ENCODE measurements at regions not wholly inside any gene's neighbourhood (a gene's known extent, or its start where the extent isn't known, plus 50 kb on each side); places are given as distances from the start of the nearest gene placed in this dataset.

GRCh38 chr9:13606586-13606985 is 327.1 kb upstream of the MPDZ start:
- H3K4me1 ChIP-seq (ENCODE audit: control insufficient read depth, insufficient read depth, low read length), result no peaks in the 10 kb centered on the region
- SMC1A ChIA-PET (ENCODE audit: uncharacterized antibody, unreplicated experiment), result no interaction called here
- BruUV-seq (replicated peaks), result no TSS peak
- CTCF ChIA-PET, result no interaction called here
- ATAC-seq, result no peak
- no peak overlapping the region for H3K9ac ChIP-seq (ENCODE audit: control insufficient read depth, insufficient read depth, low read length)
- H3K27ac ChIP-seq (ENCODE audit: control insufficient read depth, insufficient read depth), result no peak overlapping the region
- H3K9me3 ChIP-seq (replicated peaks; ENCODE audit: control insufficient read depth, insufficient read depth, low read length), result no peaks in the 10 kb centered on the region
- H2AFZ ChIP-seq (ENCODE audit: control insufficient read depth, low read depth, low read length), result no peak overlapping the region
- H4K20me1 ChIP-seq (ENCODE audit: control insufficient read depth, insufficient read depth), result no peaks in the 10 kb centered on the region
- DNase-seq (ENCODE audit: low read depth, low spot score), result no peak
- no peak for FAIRE-seq
- POLR2A ChIA-PET, result no interaction called here
- intact Hi-C loops (cut with micrococcal nuclease; ENCODE audit: unreplicated experiment) (no loop called here), in situ Hi-C loops (cut with MboI) (loop anchor here (10.0 kb wide), 1 partner anchor 62 kb away; no protein-coding TSS in a partner anchor)
- H3K27me3 ChIP-seq (replicated peaks in 1 of 2; ENCODE audit: control insufficient read depth in 2 of 2, insufficient read depth in 2 of 2, low read length in 1 of 2), result no peaks in the 10 kb centered on the region
- RAD21 ChIA-PET (ENCODE audit: unreplicated experiment), result no interaction called here
- H3K4me3 ChIP-seq, result no peak overlapping the region
- H3K4me2 ChIP-seq (ENCODE audit: control insufficient read depth, insufficient read depth), result no peak overlapping the region
- 33% methylated on average over 5 of the region's 5 CpGs for WGBS (ENCODE audit: insufficient coverage, insufficient replicate concordance, low lambda C conversion rate, missing lambda C conversion rate)
- no peak for TF ChIP-seq TARDBP (IDR thresholded peaks at IDR 0.05; ENCODE audit: borderline replicate concordance)
- no peak for TF ChIP-seq ZZZ3 (IDR thresholded peaks at IDR 0.05; ENCODE audit: control insufficient read depth, insufficient read length, low read depth)
- TF ChIP-seq ZNF207 (IDR thresholded peaks at IDR 0.05; ENCODE audit: borderline replicate concordance), result no peak
- no peak for TF ChIP-seq FOS (IDR thresholded peaks at IDR 0.05; ENCODE audit: borderline replicate concordance, extremely low read depth, insufficient read length)
- TF ChIP-seq EGR1 (IDR thresholded peaks at IDR 0.05; ENCODE audit: borderline replicate concordance in 1 of 2, low read depth in 2 of 2, low read length in 2 of 2), result no peak
- no peak for TF ChIP-seq RAD21 (IDR thresholded peaks at IDR 0.05; ENCODE audit: insufficient read depth, low read depth, low read length)
- TF ChIP-seq ATF3 (IDR thresholded peaks at IDR 0.05; ENCODE audit: borderline replicate concordance, extremely low read depth, low read depth, low read length), result no peak
- TF ChIP-seq CBX3 (IDR thresholded peaks at IDR 0.05; ENCODE audit: borderline replicate concordance, low read depth), result no peak
- TF ChIP-seq SKIL (IDR thresholded peaks at IDR 0.05; ENCODE audit: low read depth, poor library complexity, severe bottlenecking), result no peak
- no peak for TF ChIP-seq ESRRA (IDR thresholded peaks at IDR 0.05; ENCODE audit: low read length)
- TF ChIP-seq CTCF (IDR thresholded peaks at IDR 0.05 in 2 of 3, conservative IDR thresholded peaks at IDR 0.05 in 1 of 3; ENCODE audit: control insufficient read depth in 2 of 3, extremely low read depth in 1 of 3, insufficient read depth in 1 of 3, low read depth in 3 of 3, low read length in 3 of 3), result no peak
- no peak for TF ChIP-seq E4F1 (IDR thresholded peaks at IDR 0.05; ENCODE audit: borderline replicate concordance, partially characterized antibody)
- no peak for TF ChIP-seq MAX (IDR thresholded peaks at IDR 0.05; ENCODE audit: low read depth, low read length)
- TF ChIP-seq BMI1 (IDR thresholded peaks at IDR 0.05; ENCODE audit: borderline replicate concordance), result no peak
- TF ChIP-seq MYC (IDR thresholded peaks at IDR 0.05; ENCODE audit: insufficient read depth, insufficient read length, insufficient replicate concordance, low read length, severe bottlenecking), result no peak
- no peak for TF ChIP-seq NR2C1 (IDR thresholded peaks at IDR 0.05)
- no peaks in the 10 kb centered on the region for H3K36me3 ChIP-seq (ENCODE audit: control insufficient read depth in 2 of 2, insufficient read depth in 2 of 2, low read length in 1 of 2)
- no peaks in the 10 kb centered on the region for H3K79me2 ChIP-seq (ENCODE audit: control insufficient read depth, insufficient read depth, low read length)
